ENCODE measurements at regions not wholly inside any gene's neighbourhood (a gene's known extent, or its start where the extent isn't known, plus 50 kb on each side); places are given as distances from the start of the nearest gene placed in this dataset.
"Not testable (repeated sequence)": the region's sequence is repeated elsewhere in the genome, so short reads cannot be mapped to it uniquely, and the experiment has no call there.

DNA sequence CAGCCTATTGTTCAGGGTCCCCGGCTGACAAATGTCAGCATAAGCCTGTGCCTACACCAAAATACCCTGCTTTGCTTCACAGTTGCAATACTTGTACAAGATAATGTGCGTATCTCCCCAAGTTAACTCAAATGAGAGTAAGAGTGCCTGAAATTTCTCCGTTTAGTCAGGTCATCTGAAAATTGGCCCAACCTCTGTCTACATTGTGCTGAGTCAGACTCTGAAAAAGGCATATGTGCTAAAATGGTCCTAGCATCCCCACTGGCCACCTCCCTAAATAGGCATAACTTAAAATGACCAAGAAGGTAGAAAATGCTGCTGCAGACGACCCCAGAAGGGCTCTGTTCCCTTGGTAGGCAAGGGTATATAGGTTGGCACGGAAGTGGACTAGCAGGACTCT lies 1653.8 kb upstream of the DDX18 start:
- Histone ChIP-seq H3K27ac (ENCODE audit: low read depth, low read length) (no peak overlapping the region), H3K4me1 (ENCODE audit: insufficient read depth, low read length) (no peaks in the 10 kb centered on the region), H3K27me3 (ENCODE audit: insufficient read depth, low read length) (no peaks in the 10 kb centered on the region), H3K9me3 (ENCODE audit: control insufficient read depth in 1 of 2, low read length in 2 of 2) (peaks cover 0 to 4% of the 10 kb centered on the region in 2 donors), H3K36me3 (ENCODE audit: insufficient read depth, low read length) (no peaks in the 10 kb centered on the region), H3K4me3 (ENCODE audit: low read length in 2 of 2) (no peak overlapping the region)
- no peaks in the 10 kb centered on the region for H3K36me3 Mint-ChIP-seq
- H3K4me3 Mint-ChIP-seq = no peak overlapping the region
- CTCF ChIA-PET (ENCODE audit: partially characterized antibody) = no interaction called here
- POLR2A ChIA-PET (ENCODE audit: partially characterized antibody) = no interaction called here
- no peak overlapping the region for H3K27ac Mint-ChIP-seq
- H3K4me1 Mint-ChIP-seq = no peaks in the 10 kb centered on the region
- no peaks in the 10 kb centered on the region for H3K27me3 Mint-ChIP-seq
- peak in 1 of 5 donors; percentile 10 for DNase-seq
- intact Hi-C loops (cut with micrococcal nuclease) = no loop called here
- peaks cover 10 to 38% (median 27%) of the 10 kb centered on the region in 8 donors for H3K9me3 Mint-ChIP-seq

DNA sequence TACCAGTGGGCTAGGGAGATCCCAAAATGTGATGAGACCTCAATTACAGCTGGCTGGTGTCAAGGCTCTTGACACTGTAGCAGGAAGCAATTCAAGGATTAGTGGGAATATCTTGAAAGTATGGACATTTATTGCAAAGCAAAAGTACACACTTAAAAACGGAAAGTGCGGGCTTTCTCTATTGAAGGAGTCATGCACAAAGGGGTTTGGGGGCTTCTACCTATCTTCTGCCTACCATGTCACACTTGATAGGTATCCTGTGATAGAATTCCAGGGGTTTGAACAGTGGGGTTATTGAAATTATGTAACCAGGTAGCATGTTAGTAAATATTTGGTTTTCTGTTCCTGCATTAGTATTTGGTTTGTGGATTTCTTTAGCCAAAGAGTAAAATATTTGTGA lies 1652.1 kb upstream of the DDX18 start:
- H3K9me3 Mint-ChIP-seq = peaks cover 10 to 33% (median 28%) of the 10 kb centered on the region in 8 donors
- no peaks in the 10 kb centered on the region for H3K36me3 Mint-ChIP-seq
- no peaks in the 10 kb centered on the region for H3K4me1 Mint-ChIP-seq
- no peak overlapping the region for H3K27ac Mint-ChIP-seq
- no peak for DNase-seq
- Histone ChIP-seq H3K4me1 (ENCODE audit: insufficient read depth, low read length) (no peaks in the 10 kb centered on the region), H3K9me3 (ENCODE audit: control insufficient read depth in 1 of 2, low read length in 2 of 2) (peaks cover 0 to 4% of the 10 kb centered on the region in 2 donors), H3K4me3 (ENCODE audit: low read length in 2 of 2) (no peak overlapping the region), H3K36me3 (ENCODE audit: insufficient read depth, low read length) (no peaks in the 10 kb centered on the region), H3K27ac (ENCODE audit: low read depth, low read length) (no peak overlapping the region), H3K27me3 (ENCODE audit: insufficient read depth, low read length) (no peaks in the 10 kb centered on the region)
- ChIA-PET CTCF (ENCODE audit: partially characterized antibody) (no interaction called here), POLR2A (ENCODE audit: partially characterized antibody) (no interaction called here)
- intact Hi-C loops (cut with micrococcal nuclease) = no loop called here
- no peak overlapping the region for H3K4me3 Mint-ChIP-seq
- no peaks in the 10 kb centered on the region for H3K27me3 Mint-ChIP-seq

- ChIA-PET POLR2A (ENCODE audit: partially characterized antibody) (no interaction called here), CTCF (ENCODE audit: partially characterized antibody) (no interaction called here)
- no peak overlapping the region for H3K4me3 Mint-ChIP-seq
- Histone ChIP-seq H3K4me1 (ENCODE audit: insufficient read depth, low read length) (no peaks in the 10 kb centered on the region), H3K9me3 (ENCODE audit: control insufficient read depth in 1 of 2, low read length in 2 of 2) (peaks cover 0 to 4% of the 10 kb centered on the region in 2 donors), H3K36me3 (ENCODE audit: insufficient read depth, low read length) (no peaks in the 10 kb centered on the region), H3K4me3 (ENCODE audit: low read length in 2 of 2) (no peak overlapping the region), H3K27ac (ENCODE audit: low read depth, low read length) (no peak overlapping the region), H3K27me3 (ENCODE audit: insufficient read depth, low read length) (no peaks in the 10 kb centered on the region)
- peaks cover 3 to 32% (median 22%) of the 10 kb centered on the region in 8 donors for H3K9me3 Mint-ChIP-seq
- intact Hi-C loops (cut with micrococcal nuclease) = no loop called here
- DNase-seq = no peak
- H3K36me3 Mint-ChIP-seq = no peaks in the 10 kb centered on the region
- no peaks in the 10 kb centered on the region for H3K4me1 Mint-ChIP-seq
- H3K27ac Mint-ChIP-seq = no peak overlapping the region
- no peaks in the 10 kb centered on the region for H3K27me3 Mint-ChIP-seq
Measured at GRCh38 chr2:116167107-116167506, 1647.4 kb upstream of the DDX18 start.

DNA sequence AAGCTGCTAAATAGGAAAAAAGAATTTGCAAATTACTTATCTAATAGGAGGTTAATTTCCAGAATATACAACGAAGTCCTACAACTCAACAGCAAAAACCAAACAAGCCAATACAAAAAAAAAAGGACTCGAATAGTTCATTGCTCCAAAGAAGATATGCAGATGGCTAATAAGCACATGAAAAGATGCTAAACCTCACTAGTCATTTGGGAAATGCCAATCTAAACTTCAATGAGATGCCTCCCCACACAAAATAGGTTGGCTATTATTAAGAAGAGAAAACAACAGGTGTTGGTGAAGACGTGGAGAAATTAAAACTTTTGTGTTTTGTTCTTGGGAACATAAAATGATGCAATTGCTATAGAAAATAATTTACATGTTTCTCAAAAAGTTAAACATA lies 1634.4 kb upstream of the DDX18 start:
- Mint-ChIP-seq H3K9me3 (peaks cover 0 to 18% (median 9%) of the 10 kb centered on the region in 8 donors), H3K27ac (no peak overlapping the region), H3K4me1 (no peaks in the 10 kb centered on the region), H3K4me3 (no peak overlapping the region), H3K27me3 (no peaks in the 10 kb centered on the region), H3K36me3 (no peaks in the 10 kb centered on the region)
- DNase-seq = no peak
- CTCF ChIA-PET (ENCODE audit: partially characterized antibody) = no interaction called here
- H3K9me3 ChIP-seq (ENCODE audit: control insufficient read depth in 1 of 2, low read length in 2 of 2) = no peaks in the 10 kb centered on the region
- no peak overlapping the region for H3K4me3 ChIP-seq (ENCODE audit: low read length in 2 of 2)
- H3K36me3 ChIP-seq (ENCODE audit: insufficient read depth, low read length) = no peaks in the 10 kb centered on the region
- H3K27me3 ChIP-seq (ENCODE audit: insufficient read depth, low read length) = no peaks in the 10 kb centered on the region
- POLR2A ChIA-PET (ENCODE audit: partially characterized antibody) = no interaction called here
- intact Hi-C loops (cut with micrococcal nuclease) = no loop called here
- no peaks in the 10 kb centered on the region for H3K4me1 ChIP-seq (ENCODE audit: insufficient read depth, low read length)
- no peak overlapping the region for H3K27ac ChIP-seq (ENCODE audit: low read depth, low read length)

DNA sequence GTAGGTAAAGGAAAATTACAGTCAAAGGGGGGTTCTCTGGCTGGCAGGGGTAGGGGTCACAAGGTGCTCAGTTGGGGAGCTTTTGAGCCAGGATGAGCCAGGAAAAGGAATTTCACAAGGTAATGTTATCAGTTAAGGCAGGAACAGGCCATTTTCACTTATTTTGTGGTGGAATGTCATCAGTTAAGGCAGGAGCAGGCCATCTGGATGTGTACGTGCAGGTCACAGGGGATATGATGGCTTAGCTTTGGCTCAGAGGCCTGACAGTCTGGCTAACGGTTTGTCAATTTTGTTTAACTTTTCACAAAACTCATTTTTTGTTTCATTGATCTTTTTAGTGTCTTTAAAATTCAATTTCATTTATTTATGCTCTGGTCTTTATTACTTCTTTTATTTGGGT lies 1623.8 kb upstream of the DDX18 start:
- peaks cover 0 to 49% (median 22%) of the 10 kb centered on the region in 8 donors for H3K9me3 Mint-ChIP-seq
- H3K9me3 ChIP-seq (ENCODE audit: control insufficient read depth in 1 of 2, low read length in 2 of 2); H3K4me3 Mint-ChIP-seq; CTCF ChIA-PET (ENCODE audit: partially characterized antibody); H3K36me3 ChIP-seq (ENCODE audit: insufficient read depth, low read length); intact Hi-C loops (cut with micrococcal nuclease); H3K36me3 Mint-ChIP-seq; DNase-seq; H3K27ac Mint-ChIP-seq; H3K27ac ChIP-seq (ENCODE audit: low read depth, low read length); POLR2A ChIA-PET (ENCODE audit: partially characterized antibody); H3K4me1 ChIP-seq (ENCODE audit: insufficient read depth, low read length); H3K27me3 ChIP-seq (ENCODE audit: insufficient read depth, low read length); H3K4me1 Mint-ChIP-seq; H3K4me3 ChIP-seq (ENCODE audit: low read length in 2 of 2); H3K27me3 Mint-ChIP-seq: not testable (repeated sequence)

DNA sequence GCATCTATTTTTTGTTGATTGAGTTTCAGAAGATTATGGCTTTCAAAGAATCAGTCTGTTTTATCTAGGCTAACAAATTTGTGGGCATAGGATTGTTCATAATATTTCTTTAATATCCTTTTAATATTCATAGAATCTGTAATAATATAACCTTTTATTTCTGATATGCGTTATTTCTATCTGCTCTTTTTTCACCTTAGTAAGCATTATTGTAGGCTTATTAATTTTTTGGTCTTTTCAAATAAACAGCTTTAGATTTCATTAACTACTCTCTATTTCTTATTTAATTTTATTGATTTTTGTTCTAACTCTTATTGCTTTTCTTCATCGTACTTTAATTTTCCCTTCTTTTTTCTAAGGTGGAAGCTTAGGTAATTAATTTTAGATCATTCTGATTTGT lies 1614.4 kb upstream of the DDX18 start:
- Mint-ChIP-seq H3K9me3 (peaks cover 2 to 23% (median 18%) of the 10 kb centered on the region in 8 donors), H3K4me3 (no peak overlapping the region), H3K27ac (no peak overlapping the region), H3K36me3 (no peaks in the 10 kb centered on the region), H3K27me3 (no peaks in the 10 kb centered on the region), H3K4me1 (no peaks in the 10 kb centered on the region)
- H3K27me3 ChIP-seq (ENCODE audit: insufficient read depth, low read length) = no peaks in the 10 kb centered on the region
- no peak overlapping the region for H3K27ac ChIP-seq (ENCODE audit: low read depth, low read length)
- H3K9me3 ChIP-seq (ENCODE audit: control insufficient read depth in 1 of 2, low read length in 2 of 2) = no peaks in the 10 kb centered on the region
- H3K4me1 ChIP-seq (ENCODE audit: insufficient read depth, low read length) = no peaks in the 10 kb centered on the region
- no peaks in the 10 kb centered on the region for H3K36me3 ChIP-seq (ENCODE audit: insufficient read depth, low read length)
- POLR2A ChIA-PET (ENCODE audit: partially characterized antibody) = no interaction called here
- CTCF ChIA-PET (ENCODE audit: partially characterized antibody) = no interaction called here
- DNase-seq = no peak
- no peak overlapping the region for H3K4me3 ChIP-seq (ENCODE audit: low read length in 2 of 2)
- intact Hi-C loops (cut with micrococcal nuclease) = no loop called here

DNA sequence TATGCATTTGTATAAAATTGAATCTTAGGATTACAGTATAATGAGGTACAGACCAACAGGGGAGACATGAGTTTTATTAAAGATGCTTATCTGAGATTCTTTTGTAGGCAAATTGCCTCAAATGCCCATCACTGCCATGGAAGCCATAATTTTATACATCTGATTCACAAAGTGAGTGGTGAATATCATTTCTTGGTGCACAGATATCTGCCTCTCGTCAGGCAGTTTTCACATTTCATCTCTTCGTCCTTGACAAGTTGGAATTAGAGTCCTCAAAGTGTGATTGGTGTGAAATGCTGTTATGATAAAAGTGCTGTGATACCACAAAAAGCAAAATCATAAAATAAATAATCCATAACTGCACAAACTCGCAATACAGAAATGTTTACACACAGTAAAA lies 1602.8 kb upstream of the DDX18 start:
- H3K27me3 ChIP-seq (ENCODE audit: insufficient read depth, low read length) = no peaks in the 10 kb centered on the region
- Mint-ChIP-seq H3K27me3 (no peaks in the 10 kb centered on the region), H3K36me3 (no peaks in the 10 kb centered on the region), H3K4me3 (no peak overlapping the region), H3K9me3 (peaks cover 0 to 16% (median 7%) of the 10 kb centered on the region in 8 donors), H3K27ac (no peak overlapping the region), H3K4me1 (no peaks in the 10 kb centered on the region)
- ChIA-PET POLR2A (ENCODE audit: partially characterized antibody) (no interaction called here), CTCF (ENCODE audit: partially characterized antibody) (no interaction called here)
- no peaks in the 10 kb centered on the region for H3K36me3 ChIP-seq (ENCODE audit: insufficient read depth, low read length)
- intact Hi-C loops (cut with micrococcal nuclease) = no loop called here
- DNase-seq = no peak
- H3K9me3 ChIP-seq (ENCODE audit: control insufficient read depth in 1 of 2, low read length in 2 of 2) = no peaks in the 10 kb centered on the region
- H3K4me3 ChIP-seq (ENCODE audit: low read length in 2 of 2) = no peak overlapping the region
- H3K27ac ChIP-seq (ENCODE audit: low read depth, low read length) = no peak overlapping the region
- H3K4me1 ChIP-seq (ENCODE audit: insufficient read depth, low read length) = no peaks in the 10 kb centered on the region

DNA sequence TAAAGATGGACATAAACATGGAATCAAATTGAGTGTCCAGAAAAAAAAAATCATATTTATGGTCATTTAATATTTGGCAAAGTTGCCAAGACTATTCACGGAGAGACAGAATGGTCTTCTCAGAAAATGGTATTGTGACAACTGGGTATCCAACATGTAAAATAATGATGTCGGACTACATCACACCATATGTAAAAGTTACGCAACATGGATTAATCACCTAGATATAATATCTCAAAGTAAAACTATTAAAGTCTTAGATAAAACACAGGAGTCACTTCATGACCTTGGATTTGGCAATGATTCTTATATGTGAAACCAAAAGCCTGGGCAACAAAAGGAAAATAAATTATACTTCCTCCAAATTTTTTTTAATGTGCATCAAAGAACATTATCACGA lies 1591.7 kb upstream of the DDX18 start:
- CTCF ChIA-PET (ENCODE audit: partially characterized antibody) = no interaction called here

More for the DNA sequence above, 1591.7 kb upstream of the DDX18 start:
- Histone ChIP-seq H3K27ac (ENCODE audit: low read depth, low read length) (no peak overlapping the region), H3K4me3 (ENCODE audit: low read length in 2 of 2) (no peak overlapping the region), H3K27me3 (ENCODE audit: insufficient read depth, low read length) (no peaks in the 10 kb centered on the region), H3K36me3 (ENCODE audit: insufficient read depth, low read length) (no peaks in the 10 kb centered on the region), H3K9me3 (ENCODE audit: control insufficient read depth in 1 of 2, low read length in 2 of 2) (peaks cover 0 to 3% of the 10 kb centered on the region in 2 donors), H3K4me1 (ENCODE audit: insufficient read depth, low read length) (no peaks in the 10 kb centered on the region)
- Mint-ChIP-seq H3K36me3 (no peaks in the 10 kb centered on the region), H3K27me3 (no peaks in the 10 kb centered on the region), H3K9me3 (peaks cover 0 to 30% (median 9%) of the 10 kb centered on the region in 8 donors), H3K4me1 (no peaks in the 10 kb centered on the region), H3K4me3 (no peak overlapping the region), H3K27ac (no peak overlapping the region)
- POLR2A ChIA-PET (ENCODE audit: partially characterized antibody) = no interaction called here
- intact Hi-C loops (cut with micrococcal nuclease) = no loop called here
- DNase-seq = no peak

Data from CD4-positive, alpha-beta memory T cell (primary cell).